GM21515 (cell line): ENCODE measurements at regions not wholly inside any gene's neighbourhood (a gene's known extent, or its start where the extent isn't known, plus 50 kb on each side); places are given as distances from the start of the nearest gene placed in this dataset.

Experiments
- ATAC-seq: cut with Tn5 transposase; IDR thresholded peaks from one replicate; pipeline ENCODE4 v1.9.1; 2021; ENCODE audit not compliant: unreplicated experiment

DNA sequence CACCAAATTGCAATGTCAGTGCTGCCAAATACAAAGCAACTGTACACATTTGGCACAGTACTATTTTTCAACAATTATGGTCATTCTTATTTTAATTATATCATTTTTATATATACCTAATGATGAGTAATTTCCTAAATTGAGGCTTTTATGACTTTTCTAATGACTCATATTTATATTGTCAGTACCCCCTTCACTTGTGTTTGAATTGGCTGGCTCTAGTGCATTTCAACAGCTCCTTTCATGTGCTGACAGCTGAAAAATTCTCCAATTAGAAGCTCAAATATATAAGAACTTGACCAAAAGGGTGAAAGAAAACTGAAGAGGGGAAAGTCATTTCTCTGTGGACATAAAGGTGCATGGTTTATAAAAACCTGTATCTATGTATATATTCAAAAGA is 263.3 kb downstream of the SLITRK1 start:
- ATAC-seq, result no peak

DNA sequence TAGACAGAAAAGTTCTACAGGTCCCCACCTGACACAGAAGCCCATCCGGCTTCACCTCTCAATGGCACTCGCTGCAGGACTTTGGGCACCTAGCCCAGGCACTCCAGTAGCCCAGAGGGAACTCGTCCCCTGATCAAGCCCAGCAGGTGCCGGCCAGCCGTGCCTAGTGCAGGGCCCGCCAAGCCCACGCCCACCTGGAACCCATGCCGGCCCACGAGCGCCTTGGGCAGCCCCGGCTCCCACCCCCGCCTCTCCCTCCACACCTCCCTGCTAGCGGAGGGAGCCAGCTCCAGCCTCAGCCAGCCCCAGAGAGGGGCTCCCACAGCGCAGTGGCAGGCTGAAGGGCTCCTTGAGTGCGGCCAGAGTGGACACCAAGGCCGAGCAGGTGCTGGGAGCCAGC is 268.8 kb downstream of the SLITRK1 start:
- ATAC-seq, result no peak

DNA sequence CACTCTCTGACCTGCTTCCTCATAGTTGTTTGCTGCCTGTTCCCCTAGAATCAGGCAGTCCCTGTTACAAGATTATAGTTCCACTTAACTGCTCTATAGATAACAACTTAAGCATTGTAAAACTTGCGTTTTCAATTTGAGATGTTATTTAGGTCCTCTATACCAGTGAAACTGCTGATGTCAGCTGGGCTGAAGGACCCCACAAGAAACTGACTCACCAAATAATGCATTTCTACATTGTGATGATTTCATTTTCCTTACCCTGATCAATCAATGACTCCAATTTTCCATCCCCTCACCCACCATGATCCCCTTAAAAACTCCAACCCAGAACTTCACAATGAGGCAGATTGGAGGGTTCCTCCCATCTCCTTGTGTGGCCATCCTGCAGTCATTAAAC is 280.7 kb downstream of the SLITRK1 start:
- ATAC-seq, result no peak

DNA sequence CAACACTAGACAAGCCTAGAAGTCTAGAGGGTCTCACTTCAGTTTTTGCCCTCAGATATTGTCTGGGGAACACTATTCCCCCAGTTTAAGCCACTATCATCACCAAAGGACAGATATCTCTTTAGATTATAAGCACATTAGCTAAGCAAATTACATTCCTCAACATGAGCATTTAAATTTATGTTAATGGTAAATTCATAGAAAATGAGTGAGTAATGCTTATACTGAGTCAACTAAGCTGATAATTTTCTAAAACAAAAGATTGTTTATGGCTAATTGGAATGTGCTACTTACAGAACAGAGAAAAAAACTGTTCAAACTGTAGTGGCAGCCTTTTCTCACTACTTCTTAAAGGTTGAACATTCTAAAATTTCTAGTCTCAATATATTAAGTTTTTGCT is 290.2 kb downstream of the SLITRK1 start:
- no peak for ATAC-seq

DNA sequence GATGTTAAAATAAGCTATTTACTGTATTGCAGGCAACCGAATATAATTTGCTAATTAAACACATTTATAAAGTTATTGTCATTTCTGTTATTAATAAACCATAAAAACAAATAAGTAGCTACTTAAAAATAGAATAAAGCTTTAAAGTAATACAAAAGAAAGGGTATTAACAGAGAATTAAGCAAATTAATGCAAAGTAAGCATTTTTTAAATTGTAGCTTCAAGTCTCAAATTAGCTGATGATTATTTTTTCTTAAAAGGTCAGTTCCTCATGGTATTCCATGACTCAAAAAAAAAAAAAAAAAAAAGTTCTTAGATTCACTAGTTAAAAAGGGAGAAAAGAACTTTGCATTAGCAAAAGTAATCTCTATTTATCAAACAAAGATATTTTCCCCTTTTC is 292.5 kb downstream of the SLITRK1 start:
- no peak for ATAC-seq

DNA sequence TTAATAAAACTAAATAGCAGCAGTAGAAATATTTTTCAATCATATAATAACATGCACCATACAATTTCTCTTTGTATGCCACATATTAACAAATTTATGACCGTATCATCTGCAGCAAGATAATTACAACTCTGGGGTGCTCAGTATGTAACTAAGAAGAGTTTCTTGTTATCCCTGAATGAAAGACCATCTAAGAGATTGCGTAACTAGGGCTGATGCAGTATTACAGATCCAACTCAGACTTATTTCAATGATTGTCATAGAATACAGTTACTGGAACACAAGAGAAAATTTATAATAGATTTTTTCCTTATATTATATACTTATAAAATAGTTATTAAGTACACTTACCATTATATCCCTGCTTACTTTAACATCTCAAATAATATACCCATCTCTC is 305.1 kb downstream of the SLITRK1 start:
- no peak for ATAC-seq

DNA sequence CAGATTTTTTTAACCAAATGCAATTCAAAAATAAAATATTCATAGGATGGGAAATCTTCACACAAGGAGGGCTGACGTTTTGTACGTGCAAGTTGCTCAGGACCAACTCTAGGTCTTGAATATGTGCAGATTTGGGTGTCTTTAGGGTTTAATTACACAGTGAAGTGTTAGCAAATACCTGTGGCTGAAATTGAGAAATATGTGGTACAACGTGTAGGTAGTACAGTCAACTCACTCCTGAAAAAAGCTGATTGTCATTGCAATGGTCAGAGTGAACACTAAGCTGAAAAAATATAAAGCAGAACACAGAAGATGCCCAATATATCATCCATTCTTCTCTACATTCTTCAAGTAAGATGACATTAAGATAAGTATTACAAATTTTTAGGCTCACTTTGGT is 314.3 kb downstream of the SLITRK1 start:
- no peak for ATAC-seq

DNA sequence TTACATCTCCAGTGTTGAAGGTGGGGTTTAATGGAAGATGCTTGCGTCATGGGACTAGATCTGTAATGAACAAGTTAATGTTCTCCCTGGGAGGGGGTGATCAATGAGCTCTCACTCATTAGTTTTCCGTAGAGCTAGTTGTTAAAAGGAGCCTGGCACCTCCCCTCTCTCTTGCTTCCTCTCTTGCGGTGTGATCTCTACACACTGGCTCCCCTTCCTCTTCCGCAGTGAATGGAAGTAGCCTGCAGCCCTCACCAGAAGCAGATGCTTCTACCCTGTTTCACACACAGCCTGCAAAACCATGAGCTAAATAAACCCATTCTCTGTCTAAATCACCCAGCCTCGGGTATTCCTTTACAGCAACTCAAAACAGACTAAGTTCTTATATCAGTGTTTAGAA is 318.8 kb downstream of the SLITRK1 start:
- ATAC-seq, result no peak

DNA sequence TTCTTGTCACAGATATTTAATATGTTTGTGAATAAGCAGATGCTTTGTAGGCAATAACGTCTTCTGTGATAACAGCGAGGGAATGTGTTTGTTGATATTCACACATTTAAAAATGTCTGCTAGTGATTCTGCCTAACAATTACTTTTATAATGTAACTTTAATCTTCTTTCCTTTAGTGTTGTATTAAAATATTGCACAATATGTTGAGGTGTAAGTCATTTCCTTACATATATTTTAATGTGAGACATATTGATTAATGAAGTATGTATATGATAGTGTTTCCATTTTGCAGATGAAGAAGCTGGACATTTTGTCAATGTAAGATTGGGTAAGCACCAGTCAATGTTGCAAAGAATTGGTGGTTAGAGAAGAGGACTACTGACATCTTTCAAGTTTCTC is 324.4 kb downstream of the SLITRK1 start:
- no peak for ATAC-seq

DNA sequence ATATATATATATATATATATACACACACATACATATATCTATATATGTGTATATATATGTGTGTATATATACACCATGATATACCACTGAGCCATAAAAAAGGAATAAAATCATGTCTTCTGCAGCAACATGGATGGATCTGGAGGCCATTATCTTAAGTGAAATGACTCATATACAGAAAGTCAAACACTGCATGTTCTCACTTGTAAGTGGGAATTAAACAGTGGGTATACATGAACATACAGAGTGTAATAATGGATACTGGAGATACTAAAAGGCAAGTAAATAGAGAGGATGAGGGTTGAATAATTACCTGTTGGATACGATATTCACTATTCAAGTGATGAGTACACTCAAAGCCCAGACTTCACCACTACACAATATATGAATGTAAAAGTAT is 332.6 kb downstream of the SLITRK1 start:
- ATAC-seq, result no peak

DNA sequence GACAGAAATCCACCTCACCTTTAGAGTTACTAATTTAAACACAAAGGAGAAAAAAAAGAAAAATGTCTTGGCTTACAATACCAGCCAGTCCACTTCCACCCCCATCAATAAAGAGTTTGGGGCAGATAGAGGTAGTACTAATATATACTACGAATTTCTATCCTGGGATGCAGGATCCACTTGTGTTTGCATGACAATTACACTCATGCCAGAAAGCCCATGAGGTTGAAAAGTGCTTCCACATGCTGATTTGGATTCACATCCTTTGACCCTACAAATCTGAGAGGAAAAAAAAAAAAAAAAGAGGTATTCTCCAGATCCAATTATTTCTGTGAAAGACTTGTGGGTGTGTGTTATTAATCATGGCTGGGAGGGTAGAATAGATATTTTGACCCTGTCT is 335.2 kb downstream of the SLITRK1 start:
- no peak for ATAC-seq

DNA sequence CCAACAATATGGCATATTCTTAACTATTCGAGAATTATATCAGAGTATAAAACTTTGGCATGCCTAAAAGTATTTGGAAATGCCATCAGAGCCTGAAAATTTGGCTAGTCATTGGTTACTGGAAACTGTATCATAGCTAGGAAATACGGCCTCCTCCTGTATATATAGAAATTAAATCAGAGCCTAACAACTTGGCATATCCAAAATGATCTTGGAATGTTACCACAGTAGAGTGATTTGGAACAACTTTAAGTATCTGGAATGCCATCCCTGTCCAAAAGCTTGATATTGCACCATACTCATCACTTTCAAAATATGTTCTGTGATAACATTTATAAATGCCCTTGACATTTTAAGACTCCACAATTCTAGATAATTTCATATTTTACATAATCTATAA is 335.8 kb downstream of the SLITRK1 start:
- no peak for ATAC-seq

DNA sequence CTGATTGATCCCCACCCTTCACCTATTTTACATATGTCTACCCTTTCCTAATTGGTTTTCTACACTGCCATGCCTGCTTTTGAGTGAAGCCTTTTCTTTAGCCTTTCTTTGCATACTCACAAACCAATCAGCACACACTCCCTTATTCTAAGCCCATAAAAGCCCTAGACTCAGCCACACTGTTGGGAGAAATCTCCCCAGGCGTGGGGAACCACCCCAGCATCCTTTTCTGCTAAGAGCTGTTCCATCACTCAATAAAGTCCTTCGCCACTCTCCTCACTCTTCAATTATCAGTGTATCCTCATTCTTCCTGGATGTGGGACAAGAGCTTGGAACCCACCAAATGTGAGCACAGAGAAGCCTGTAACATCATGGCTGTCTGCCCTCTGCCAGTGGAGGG is 343.6 kb downstream of the SLITRK1 start:
- ATAC-seq, result no peak

DNA sequence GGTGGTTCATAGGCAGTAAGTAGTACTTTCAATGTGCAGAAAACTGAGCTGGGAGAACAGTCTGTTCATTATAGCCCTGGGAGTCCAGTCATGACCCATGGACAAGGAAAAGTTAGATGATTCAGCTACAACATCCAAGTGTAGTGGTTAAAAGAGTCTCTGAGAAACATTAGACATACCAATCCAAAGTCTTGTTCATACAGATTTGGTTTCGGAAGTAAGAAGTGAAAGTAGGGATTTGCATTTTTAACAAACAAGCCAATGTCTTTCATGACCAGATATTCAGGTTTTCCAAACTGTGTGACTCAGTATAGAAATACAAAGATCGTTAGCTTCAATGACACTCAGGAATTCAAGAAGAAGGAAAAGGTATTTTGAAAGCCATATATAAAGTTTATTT is 345.3 kb downstream of the SLITRK1 start:
- ATAC-seq, result no peak

DNA sequence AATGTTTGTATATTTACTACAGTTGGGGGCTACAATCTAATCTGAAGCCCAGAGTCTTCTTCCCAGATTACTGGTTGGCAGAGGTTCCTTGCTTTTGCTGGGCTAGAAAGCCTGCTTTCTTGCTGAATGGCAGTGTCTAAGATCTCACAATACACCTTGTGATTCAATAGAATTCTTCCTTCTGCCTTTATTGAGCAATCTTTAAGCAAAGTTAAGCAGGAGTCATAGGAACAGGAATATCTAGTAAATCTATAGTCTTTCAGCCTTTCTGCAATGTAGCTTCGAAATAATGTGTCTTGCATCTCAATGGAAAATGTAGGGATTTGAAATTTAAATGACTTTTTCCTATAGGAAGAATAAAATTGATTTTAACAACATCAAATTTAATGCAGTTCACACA is 346.1 kb downstream of the SLITRK1 start:
- no peak for ATAC-seq

DNA sequence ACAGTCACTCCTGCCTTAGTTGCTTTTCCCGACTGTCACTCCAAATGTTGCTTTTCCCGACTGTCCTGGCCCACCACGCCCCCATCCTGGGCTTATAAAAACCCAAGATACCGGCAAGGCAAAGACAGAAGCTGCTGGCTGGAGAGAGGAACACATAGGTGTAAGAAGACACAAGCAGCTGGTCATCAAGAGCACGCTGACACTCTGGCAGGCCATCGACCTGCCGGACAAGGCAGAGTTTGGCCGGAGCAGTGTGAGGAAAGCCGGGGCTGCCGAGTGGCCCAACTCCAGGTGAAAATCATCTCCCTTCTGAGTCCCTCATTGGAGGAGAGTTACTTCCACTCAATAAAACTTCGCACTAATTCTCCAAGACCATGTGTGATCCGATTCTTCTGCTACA is 349.5 kb downstream of the SLITRK1 start:
- no peak for ATAC-seq

DNA sequence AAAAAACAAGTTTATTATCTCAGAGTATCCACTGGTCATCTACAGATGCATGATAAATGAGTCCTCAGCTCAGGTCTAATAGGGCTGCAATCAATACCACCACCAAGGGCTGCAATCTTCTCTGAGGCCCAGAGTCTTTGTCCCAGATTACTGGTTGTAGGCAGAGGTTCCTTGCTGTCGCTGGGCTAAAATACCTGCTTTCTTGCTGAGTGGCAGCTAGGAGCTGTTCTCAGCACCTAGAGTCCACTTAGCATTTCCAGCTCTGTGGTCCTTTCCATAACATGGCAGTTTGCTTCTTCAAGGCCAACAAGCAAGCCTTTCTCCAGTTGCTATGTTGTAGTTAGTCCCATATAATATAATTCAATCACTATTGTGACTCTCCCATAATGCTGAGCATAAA is 351.3 kb downstream of the SLITRK1 start:
- no peak for ATAC-seq

DNA sequence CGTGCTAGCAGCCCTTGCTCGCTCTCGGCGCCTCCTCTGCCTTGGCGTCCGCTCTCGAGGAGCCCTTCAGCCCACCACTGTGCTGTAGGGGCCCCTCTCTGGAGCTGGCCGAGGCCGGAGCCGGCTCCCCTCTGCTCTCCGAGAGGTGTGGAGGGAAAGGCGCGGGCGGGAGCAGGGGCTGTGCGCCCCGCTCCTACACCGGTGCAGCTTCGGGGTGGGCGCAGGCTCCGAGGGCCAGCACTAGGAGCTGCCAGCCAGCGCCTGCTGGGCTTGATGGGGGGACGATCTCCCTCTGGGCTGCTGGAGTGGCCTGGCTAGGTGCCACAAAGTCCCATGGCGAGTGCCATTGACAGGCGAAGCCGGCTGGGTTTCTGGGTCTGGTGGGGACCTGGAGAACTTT is 365.5 kb downstream of the SLITRK1 start:
- no peak for ATAC-seq

DNA sequence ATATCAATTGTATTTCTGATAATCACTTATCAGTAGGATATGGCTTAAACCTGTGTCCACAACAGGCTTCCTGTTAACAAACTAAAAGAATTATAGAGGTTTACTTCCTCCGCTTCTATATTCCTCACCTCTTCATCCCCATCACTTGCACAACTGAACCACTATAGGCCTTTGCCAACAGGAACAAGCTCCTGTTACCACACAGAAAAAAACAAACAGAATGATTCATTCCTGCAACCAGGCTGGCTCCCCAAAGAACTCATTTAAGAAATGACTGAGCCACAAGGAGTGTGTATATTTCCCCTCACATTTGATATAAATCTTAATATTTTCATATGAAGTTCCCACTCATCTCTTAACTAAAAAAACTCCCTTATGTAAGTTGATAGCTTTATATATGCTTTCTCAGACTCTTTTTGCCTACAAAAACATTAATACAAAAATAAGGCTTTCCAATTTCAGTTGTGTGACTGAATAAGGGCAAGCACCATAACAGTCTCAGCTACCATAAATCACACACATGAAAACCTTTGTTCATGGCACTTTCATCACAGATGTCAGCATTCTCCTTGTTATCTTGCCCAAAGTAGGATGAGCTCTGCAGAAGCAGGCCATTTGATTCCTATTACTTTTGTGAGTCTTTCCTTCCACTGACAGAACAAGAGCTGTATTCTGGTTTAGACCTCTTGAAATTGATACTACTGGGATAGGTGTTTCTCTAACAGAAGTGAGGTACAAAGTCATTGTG is 366.8 kb downstream of the SLITRK1 start:
- ATAC-seq, result no peak

DNA sequence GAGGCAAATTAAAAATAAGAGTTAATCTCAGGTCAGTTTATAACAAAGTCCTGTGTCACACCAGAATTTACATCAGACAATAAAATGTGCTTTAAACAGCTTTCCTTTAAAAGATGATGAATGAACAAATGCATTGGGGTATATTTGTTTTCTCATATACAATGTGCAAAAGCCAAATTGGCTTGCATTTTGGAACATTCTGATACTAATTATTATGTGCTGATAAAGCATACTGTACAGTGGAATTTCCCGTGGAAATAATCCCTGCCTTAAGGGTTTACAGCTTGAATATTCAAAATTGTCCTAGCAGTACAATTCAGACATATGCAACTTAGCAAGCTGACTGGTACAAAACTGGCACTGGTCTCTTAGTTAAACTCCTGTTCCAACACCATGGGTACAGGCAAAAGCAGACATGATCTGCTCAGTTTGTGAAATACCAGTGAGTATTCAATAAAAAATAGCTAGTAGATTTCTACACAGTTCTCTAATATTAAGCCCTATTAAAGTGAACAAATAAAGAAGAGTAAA is 373.4 kb downstream of the SLITRK1 start:
- no peak for ATAC-seq

DNA sequence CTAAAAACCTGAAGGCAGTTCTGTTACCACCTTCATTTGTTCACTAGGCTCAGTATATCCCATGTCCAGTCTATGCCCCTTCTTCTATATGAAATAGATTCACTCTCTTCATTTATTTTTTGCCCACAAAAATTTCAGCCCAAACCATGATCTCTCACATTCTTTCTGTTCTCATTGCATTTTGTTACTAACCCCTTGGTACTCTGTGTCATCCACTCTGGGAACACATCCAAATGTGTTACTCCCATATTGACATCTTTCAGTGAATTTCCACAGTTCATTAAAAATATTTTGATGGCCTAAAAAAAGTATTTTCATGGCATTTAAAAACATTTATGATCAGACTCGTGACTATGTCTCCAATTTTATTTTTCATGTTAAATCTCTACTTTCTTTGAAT is 378.9 kb downstream of the SLITRK1 start:
- no peak for ATAC-seq

DNA sequence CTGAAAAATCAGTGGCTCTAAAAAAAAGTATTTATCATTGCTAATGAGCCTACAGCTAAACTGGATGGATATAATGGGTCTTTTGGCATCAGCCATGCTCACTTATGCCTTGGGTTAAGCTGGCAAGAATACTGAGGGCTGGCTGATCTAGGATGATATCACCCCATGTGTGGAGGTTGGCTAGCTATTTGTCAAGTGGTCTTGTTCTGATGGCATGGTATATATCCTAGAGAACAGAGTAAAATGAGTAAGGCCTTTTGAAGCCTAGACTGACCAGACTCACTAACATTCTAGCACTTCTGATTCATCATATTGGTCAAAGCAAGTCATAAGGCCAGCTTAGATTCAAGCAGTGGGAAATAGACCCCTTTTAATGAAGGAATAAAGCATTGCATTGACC is 383.0 kb downstream of the SLITRK1 start:
- ATAC-seq, result no peak

DNA sequence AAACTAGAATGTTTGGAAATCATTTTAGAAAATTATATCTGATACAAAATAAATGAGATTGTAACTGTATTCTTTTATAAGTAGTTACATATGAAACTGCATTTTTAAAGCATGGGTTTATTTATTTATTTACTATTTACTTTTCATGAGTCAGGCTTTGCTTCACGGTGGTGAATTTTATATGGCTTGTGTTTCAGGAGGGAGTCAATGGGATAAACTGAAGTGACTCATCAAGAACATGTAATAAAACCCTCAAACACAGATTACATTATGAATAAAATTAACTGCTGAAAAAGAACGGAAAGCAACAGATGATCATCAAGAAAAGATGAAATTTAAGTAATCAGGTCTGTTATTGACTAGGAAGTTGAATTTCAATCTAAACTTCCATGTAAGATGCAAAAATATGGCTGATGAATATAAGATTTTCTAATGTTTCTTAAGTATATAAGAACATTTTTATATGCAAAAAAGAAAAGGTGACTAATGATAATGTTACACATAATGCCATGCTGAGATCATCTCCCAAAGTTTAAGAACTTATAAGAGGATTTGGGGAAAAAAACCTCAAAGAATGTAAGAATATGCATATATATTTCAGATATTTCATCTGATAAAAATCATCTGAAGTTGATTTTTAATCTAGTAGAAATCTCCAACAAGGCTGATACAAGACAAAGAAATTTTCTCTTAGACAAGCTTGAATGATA is 383.6 kb downstream of the SLITRK1 start:
- ATAC-seq, result no peak
